GM18858 (cell line): ENCODE measurements at regions not wholly inside any gene's neighbourhood (a gene's known extent, or its start where the extent isn't known, plus 50 kb on each side); places are given as distances from the start of the nearest gene placed in this dataset.

Experiments used
- ATAC-seq: cut with Tn5 transposase; IDR thresholded peaks from one replicate; pipeline ENCODE4 v1.9.1; 2021; ENCODE audit not compliant: unreplicated experiment

GRCh38 chr4:167290678-167291077 lies 56.4 kb upstream of the SPOCK3 start:
- no peak for ATAC-seq

- no peak for ATAC-seq
Measured at GRCh38 chr4:167308876-167309275, 74.6 kb upstream of the SPOCK3 start.

GRCh38 chr4:167321299-167321698 lies 87.0 kb upstream of the SPOCK3 start:
- no peak for ATAC-seq

- ATAC-seq, result no peak
Measured at GRCh38 chr4:167339781-167340180, 105.5 kb upstream of the SPOCK3 start.

GRCh38 chr4:167359711-167360110 lies 125.4 kb upstream of the SPOCK3 start:
- no peak for ATAC-seq

- ATAC-seq, result no peak
Measured at GRCh38 chr4:167379076-167379835, 145.0 kb upstream of the SPOCK3 start.

- no peak for ATAC-seq
Measured at GRCh38 chr4:167380964-167381363, 146.7 kb upstream of the SPOCK3 start.

- no peak for ATAC-seq
Measured at GRCh38 chr4:167383291-167383690, 149.0 kb upstream of the SPOCK3 start.

- ATAC-seq, result no peak
Measured at GRCh38 chr4:167397586-167397985, 163.3 kb upstream of the SPOCK3 start.

- ATAC-seq, result no peak
Measured at GRCh38 chr4:167399201-167399600, 164.9 kb upstream of the SPOCK3 start.

GRCh38 chr4:167406181-167406580 lies 171.9 kb upstream of the SPOCK3 start:
- no peak for ATAC-seq

GRCh38 chr4:167415461-167415860 lies 181.2 kb upstream of the SPOCK3 start:
- ATAC-seq, result no peak

- no peak for ATAC-seq
Measured at GRCh38 chr4:167419468-167420140, 185.3 kb upstream of the SPOCK3 start.

GRCh38 chr4:167421201-167421600 lies 186.9 kb upstream of the SPOCK3 start:
- ATAC-seq, result no peak

- ATAC-seq, result no peak
Measured at GRCh38 chr4:167424341-167425256, 190.3 kb upstream of the SPOCK3 start.

- ATAC-seq, result no peak
Measured at GRCh38 chr4:167428156-167428555, 193.9 kb upstream of the SPOCK3 start.

- ATAC-seq, result no peak
Measured at GRCh38 chr4:167431371-167431770, 197.1 kb upstream of the SPOCK3 start.

- ATAC-seq, result no peak
Measured at GRCh38 chr4:167435786-167436185, 201.5 kb upstream of the SPOCK3 start.

GRCh38 chr4:167443841-167444240 lies 209.5 kb upstream of the SPOCK3 start:
- no peak for ATAC-seq

GRCh38 chr4:167452922-167453430 lies 218.7 kb upstream of the SPOCK3 start:
- no peak for ATAC-seq

- no peak for ATAC-seq
Measured at GRCh38 chr4:167456619-167457018, 222.3 kb upstream of the SPOCK3 start.
